Left hindlimb (tissue), 1 donor: ENCODE measurements at regions not wholly inside any gene's neighbourhood (a gene's known extent, or its start where the extent isn't known, plus 50 kb on each side); places are given as distances from the start of the nearest gene placed in this dataset.
"Not testable (repeated sequence)": the region's sequence is repeated elsewhere in the genome, so short reads cannot be mapped to it uniquely, and the experiment has no call there.

Experiments
- DNase-seq: peaks from one replicate; pipeline ENCODE4 v3.0.0-alpha.2; 2018

DNA sequence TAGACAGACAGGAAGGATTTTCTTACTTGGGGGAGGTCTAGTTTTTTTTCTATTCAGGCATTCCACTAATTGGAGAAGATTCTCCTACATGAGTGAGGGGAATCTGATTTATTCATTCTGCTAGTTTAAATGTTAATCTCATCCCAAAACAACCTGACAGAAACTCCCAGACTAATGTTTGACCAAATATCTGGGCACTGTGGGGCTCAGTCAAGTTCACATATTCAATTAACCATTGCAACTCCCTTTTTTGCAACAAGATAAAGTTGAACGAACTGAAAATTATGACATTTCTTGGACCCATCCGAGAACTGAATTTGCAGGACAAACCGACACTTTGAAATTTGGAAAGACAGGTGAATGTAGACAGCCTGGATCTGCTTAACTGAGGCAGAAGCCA lies 194.4 kb upstream of the PTER start:
- no peak for DNase-seq

DNA sequence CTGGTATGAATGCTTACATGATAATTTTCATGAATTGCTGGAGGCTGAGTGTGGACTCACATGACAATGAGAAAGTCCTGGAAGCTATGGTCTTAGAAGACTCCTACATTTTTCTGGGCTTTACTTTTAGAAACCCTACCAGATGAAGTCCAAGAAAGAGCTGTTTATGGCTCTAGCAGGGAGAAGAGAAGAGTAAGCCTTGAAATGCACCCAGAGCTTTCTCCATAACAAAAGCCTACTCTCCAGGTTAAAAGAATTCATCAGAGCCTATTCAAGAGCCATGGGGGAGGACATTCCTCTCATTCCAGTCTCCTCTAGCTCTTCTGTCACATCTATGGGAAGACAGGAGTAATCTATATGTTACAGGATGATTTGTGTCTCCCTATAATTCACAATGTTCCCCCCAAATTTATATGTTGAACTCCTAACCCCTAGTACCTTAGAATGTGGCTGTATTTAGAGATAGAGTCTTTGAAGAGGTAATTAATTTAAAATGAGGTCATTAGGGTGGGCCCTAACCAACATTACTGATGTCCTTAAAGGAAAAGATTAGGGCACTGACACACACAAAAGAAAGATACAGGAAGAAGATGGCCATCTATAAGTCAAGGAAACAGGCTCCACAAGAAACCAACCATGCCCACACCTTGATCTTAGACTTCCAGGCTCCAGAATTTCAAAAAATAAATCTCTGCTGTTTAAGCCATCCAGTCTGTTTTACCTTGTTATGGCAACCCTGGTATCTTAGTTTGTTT lies 193.8 kb upstream of the PTER start:
- DNase-seq: no peak

DNA sequence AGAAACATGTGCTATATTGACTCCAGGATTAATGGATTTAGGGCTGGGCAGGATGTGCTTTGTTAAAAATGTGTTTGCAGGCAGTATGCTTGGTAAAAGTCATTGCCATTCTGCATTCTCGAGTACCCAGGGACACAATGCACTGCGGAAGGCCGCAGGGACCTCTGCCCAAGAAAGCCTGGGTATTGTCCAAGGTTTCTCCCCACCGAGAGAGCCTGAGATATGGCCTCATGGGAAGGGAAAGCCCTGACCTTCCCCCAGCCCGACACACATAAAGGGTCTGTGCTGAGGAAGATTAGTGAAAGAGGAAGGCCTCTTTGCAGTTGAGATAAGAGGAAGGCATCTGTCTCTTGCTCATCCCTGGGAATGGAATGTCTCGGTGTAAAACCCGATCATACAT lies 186.7 kb upstream of the PTER start:
- not testable (repeated sequence) for DNase-seq

DNA sequence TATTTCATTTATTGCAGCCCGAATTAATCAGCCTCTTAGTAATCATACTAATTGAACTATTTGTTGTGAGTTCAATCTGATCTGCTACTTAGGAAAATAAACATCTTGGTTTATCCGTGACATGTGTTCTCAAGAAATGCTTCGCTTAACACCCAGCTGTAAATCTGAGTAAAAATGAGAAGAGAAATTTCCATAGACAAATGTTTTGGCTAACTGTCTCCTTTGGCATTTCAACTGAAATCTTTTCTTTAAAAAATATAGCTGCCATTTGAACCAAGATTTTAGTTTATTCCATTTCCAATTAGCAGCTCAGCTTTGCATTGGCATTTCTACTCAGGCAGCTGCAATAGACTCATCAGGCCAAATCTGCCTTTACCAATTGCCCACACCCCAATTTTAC lies 180.5 kb upstream of the PTER start:
- no peak for DNase-seq

DNA sequence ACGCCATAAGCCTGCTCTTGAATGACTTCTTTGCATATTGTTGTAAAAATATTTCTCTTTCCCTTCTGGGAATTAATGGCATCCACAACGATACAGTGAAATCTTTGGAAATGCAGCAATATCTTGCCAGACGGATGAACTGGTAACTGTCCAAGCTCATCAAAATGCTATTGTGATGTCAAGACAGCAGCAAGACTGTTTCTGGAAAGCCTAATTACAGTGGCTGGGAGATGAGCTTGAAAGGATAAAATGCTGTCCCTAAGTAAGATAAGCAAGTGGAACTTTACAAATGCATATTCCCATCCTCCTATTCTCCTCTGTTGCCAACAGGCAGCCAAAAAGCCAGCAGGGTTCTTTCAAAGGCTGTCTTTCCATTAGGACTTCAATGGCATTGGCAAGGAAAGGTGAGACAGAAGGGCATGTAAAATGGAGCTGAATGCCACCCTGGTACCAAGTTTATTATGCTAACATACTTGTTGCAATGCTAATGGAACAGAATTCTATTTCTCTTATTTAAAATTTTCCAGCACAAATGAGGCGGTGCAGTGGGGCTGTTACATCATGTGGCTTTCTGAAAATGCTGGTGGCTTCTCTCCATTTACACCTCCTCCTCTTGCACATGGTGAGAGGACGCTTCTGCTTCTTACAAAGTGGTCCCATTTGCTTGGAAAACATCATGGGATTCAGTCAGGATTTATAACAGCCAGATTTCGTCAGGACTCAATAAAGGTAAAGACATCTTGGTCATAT lies 178.3 kb upstream of the PTER start:
- DNase-seq: no peak

DNA sequence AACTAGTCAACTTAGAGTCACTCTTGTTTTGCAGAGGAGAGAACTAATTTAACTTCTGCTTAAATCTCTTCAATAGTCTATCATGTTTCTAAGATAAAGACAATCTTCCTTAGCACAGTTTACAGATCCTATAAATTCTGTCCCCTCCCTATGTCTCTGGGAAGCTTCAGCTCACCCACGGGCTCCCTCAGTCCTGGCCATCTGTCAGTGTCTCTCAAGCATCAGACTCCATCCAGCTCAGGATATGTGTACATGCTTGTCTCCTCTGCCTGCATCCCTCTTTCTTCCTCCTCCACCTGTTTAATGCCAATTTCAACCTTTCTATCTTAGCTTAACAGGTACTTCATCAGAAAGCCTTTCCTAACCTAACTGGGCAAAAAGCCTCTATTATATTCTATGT lies 177.1 kb upstream of the PTER start:
- DNase-seq: no peak

DNA sequence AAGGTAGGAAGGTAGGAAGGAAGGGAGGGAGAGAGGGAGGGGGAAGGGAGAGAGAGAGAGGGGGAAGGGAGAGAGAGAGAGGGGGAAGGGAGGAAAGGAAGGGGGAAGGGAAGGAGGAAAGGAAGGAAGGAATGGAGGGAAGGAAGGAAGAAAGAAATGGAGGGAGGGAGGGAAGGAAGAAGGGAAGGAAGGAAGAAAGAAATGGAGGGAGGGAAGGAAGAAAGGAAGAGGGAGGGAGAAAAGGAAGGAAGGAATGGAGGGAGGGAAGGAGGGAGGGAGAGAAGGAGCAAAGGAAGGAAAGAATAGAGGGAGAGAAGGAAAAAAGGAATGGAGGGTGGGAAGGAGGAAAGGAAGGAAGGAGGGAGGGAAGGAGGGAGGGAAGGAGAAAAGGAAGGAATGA lies 176.4 kb upstream of the PTER start:
- DNase-seq: no peak

DNA sequence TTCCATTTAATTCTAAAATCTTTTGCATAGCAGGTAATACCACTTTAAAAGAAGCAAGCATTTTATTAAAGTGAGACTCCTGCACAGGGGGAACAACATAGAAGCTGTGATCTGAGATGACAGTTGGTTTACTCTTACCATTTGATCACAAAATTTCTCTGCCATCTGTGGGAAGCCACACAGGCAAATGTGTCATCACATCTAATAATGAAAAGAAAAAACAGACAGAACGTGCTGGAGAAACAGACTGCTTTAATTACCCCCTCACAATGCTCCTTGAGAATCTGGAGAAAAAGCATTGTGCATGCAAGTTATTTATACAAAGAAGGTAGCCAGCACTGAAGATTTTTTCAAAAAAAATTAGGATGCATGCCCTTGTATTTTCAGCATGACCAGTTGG lies 165.2 kb upstream of the PTER start:
- DNase-seq: no peak

DNA sequence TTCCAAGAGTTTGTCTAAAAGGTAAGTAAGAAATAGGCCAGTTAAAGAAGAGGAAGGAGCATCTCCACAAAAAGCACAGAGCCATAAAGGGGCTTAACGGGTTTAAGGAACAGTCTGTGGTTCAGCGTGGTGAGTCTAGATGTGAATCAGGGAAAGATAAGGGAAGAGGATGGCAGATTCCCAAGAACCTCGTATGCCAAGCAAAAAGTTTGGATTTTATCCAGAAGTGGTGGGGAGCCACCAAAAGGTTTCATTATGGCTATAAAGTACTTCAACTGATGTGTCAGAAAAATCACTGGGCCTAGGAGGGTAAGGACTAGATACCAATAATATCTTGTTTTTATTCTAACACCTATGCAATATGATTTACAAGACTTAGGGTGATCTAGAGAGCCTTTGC lies 161.9 kb upstream of the PTER start:
- no peak for DNase-seq

DNA sequence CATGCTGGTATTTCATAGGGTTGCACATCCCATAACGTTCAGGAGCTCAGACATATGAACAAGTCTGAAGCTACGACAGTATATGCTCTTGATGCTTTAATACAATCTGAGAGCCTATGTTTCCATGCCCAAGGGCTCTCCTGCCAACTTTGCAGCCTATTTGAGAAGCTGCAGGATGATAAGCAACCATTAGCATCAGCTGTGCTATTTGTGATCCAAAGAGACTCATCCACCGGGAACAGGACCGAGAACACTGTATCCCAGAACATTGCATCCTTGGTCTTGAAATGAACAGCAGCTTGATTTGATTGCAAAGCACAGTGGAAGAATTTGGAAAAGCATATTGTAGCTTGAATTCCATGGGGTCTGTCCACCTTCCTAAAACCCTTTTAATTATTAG lies 156.2 kb upstream of the PTER start:
- DNase-seq: no peak

DNA sequence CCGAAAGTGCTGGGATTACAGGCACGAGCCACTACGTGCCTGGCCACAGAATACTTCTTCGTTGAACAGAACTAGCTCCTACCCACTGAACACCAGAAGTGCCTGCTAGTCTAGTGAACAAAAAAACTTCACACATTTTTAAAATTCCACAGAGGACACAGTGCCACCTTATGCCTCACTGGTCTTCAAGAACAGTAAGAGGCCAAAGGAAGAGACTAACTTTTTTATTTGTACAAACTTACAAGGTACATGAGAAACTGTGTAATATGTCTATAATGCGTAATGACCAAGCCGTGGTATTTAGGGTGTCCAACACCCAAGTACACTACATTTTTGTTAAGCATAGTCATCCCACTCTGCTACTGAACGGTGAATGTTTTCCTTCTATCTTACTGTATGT lies 144.4 kb upstream of the PTER start:
- no peak for DNase-seq

DNA sequence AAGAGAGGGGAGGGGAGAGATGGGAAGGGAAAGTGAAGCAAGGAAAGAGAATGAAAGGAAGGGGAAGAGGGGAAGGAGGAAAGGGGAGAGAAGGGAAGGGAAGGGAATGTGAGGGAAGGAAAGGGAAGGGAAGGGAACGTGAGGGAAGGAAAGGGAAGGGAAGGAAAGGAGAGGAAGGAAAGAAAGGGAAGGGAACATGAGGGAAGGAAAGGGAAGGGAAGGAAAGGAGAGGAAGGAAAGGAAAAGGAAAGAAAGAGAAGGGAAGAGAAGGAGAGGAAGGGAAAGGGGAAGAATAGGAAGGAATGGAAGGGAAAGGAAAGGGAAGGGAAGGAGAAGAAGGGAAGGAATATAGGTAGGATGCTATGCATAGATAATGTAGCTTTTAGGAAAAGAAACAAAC lies 139.7 kb upstream of the PTER start:
- DNase-seq: no peak

DNA sequence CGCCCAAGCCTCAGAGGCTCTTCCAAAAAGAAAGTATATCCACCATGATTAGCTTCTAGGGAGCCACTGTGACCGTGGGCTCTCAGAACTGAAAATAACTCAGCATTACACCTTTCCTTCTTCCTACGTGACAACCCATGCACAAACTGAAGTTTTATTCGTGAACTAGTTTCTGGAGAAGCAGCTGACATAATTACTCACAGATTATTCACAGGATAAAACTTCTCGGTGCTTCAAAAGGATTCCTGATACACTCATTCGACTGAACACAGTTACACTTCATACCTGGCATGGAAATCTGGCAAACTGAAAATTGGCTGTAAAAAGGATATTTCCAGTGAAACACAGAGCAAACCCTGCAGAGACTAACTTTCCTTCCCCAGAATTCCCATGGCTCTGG lies 139.2 kb upstream of the PTER start:
- DNase-seq: no peak

DNA sequence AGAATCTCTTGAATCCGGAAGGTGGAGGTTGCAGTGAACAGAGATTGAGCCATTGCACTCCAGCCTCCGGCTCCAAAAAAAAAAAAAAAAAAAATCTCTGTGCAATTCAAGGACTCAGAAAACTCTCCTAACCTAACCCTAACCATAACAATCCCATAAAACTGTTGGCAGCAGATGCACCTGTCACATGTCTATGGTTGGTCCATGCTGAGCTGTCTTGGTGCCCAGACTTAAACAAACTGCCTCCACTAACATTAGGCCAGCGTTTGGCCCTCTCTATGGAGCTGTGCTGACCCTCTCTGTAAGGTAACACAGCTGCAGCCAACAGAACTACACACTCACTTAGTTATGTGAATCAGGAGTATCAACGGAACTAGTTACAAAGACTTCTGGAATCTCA lies 132.5 kb upstream of the PTER start:
- no peak for DNase-seq

DNA sequence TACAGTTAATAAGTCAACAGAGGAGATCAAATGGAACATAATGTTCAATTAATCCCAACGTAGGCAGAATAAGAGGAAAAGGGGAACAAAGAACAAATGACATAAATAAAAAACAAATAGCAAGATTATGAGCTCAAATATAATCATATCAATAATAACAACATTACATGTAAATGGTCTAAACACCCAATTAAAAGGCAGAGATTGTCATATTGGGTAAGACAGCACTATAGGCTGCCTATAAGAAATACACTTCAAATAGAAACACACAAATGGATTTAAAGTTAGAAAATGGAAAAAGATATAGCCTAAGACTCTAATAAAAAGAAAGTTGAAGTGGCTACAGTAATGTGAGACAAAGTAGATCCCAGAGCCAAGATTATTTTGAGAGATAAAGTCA lies 126.4 kb upstream of the PTER start:
- no peak for DNase-seq

DNA sequence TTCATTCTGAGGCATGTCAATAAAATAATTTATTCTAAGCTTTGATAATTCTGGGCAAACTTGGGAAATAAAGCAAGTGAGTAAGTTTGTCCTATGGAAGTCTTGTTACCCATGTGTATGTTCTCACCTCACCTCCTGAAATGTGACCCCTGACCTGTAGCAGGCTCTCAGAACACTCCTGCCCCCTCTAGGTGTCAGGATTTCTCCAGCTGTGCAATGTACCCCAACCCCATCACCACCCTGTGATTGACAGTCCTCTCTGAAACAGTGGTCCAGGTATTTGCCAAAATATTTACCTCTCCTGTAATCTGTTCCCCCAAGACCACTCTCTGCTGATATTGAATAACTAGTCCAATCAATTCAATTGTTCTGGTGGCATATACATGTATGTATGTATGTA lies 122.6 kb upstream of the PTER start:
- DNase-seq: no peak

DNA sequence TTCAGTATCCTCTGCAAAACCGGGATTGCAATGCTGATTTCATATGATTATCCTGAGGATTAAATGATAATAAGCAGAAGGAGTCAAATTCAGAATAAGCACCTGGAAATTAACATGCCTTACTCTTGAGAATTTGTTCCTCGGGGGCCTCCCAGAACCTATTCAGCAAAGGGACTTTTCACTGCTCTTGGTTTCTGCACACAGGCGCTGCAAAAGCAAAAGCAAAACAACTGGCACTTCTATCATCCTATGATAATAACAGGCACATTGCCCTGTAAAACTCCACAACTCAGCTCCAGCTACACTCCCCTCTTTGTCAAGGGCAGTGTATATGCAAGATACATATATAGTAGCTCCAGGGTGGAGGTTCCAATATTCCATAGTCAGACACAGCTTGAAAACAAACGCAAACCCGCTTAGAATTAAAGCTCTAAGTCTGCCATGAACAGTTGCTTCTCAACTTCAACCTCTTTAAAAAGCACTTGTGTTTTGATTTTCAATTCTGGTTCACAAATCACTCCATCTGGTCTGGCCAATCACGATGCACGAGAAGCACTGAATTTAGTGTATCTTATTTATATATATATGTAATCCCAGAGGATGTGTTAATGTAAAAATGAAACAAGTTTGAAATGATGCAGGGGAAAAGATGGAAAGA lies 119.9 kb upstream of the PTER start:
- DNase-seq: no peak

DNA sequence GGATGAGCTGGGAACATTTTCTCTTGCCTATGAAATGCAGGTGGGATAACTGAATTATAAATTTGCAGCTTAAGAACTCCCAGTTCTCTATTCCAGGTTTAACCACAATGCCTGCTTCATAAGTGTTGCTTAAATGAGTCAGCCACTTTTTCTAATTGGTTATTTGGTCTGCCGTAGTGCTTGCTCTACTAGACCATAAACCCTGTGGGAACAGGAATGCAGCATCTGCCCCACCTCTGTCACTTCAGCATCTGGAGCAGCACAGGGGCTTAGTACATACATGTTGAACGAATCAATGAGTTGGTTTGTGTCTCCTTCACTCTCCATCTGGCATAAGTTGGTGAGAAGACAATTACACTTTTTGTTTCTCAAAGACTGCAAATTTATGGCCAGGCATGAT lies 95.2 kb upstream of the PTER start:
- DNase-seq: no peak

DNA sequence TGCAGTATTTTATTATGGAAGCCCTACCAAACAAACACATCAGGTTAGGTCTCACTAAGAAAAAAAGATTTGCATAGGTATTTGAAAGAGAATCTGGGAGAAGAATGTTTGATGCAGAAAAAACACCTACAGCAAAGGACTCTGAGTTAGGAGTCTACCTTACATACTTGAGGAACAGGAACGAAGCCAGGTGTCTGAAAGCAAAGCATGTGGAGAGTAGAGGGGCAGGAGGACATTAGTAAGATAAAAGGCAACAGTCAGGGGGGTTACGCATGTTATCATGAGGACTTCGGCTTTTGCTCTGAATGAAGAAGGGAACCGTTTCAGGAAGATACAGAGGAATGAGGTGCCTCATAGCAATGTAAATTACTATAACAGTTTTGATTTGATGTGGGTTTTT lies 87.9 kb upstream of the PTER start:
- no peak for DNase-seq

DNA sequence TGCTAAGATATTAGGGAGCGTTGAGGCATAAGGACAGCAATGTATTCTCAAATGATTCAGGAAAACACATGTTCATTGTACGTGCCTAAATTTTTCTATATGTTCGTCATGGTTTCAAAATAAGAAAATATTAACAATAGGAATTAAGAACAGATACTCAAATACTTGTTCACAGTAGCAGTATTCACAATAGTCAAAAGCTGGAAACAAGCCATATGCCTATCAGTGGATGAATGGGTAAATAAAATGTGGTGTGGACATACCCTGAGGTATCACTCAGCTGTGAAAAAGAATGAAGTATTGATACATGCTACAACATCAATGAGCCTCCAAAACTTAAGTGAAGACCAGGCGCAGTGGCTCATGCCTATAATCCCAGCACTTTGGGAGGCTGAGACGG lies 84.7 kb upstream of the PTER start:
- no peak for DNase-seq

DNA sequence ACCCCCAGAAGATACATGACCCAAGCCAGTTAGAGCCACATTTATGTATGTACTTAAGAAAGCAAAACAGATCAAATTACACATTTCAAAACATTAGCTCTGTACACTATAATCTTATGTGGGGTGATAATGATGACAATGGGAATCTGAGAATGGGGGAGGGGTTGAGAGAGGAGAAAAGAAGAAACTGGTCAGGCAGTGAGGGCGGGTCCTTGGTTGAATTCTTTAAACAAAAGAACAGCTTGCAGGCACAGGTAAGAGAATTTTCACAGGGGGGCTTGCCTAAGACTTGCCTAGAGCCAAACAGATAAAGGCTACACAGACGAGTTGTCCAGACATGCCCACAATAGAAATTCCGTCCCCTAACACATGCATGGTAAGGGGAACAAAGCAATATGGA lies 76.8 kb upstream of the PTER start:
- DNase-seq: no peak

DNA sequence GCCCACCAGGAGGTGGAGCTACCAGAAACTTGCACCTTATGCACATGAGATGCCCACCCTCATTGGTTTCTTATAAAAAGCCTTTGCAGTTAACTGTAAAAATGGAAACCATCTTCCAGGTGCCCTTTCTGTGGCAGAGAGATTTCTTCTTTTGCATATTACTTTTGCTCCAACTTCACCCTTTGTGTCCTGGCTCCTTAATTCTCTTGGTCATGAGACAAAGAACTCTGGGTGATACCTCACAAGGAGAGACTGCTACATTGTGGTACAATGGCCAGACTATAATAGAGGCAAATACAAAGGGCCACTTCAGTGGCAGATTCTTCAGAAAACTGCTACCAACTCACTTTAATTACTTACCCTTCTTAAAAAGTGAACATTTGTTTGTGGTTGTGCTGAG lies 76.4 kb upstream of the PTER start:
- DNase-seq: no peak

DNA sequence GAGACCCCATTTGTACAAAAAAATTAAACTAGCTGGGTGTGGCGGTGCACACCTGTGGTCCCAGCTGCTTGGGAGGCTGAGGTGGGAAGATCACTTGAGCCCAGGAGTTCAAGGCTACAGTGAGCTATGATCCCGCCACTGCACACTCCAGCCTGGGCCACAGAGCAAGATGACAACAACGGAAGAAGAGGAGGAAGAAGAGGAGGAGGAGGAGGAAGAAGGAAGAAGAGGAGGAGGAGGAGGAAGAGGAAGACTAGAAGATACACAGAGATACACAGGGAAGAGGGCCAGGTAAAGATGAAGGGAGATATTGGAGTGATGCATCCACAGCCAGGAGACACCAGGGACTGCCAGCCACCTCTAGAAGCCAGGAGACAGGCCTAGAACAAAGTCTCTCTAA lies 75.7 kb upstream of the PTER start:
- DNase-seq: no peak

DNA sequence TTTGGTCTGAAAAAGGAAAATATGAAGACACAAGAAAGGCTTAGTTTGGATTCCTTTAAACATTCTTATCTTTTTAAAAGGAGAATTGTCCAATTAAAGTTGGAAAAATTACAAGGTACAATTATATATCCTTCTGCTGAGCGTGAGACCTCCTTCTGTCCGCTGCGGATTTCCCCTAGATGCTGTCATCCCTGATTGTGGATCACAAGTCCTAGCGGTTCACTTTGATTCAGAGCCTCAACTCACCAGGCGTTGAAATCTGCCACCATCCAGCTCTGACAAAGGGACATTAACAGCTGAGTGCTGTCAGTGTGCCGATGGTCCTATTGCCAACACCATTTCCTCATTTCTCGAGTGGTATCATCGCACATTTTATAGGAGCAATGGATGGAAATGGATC lies 73.1 kb upstream of the PTER start:
- DNase-seq: no peak
